SU-DHL-6 (cell line): ENCODE measurements at regions not wholly inside any gene's neighbourhood (a gene's known extent, or its start where the extent isn't known, plus 50 kb on each side); places are given as distances from the start of the nearest gene placed in this dataset.

Source experiments
- CTCF ChIP-seq: fragments of 200-600 bp; sonication (generic); IDR thresholded peaks from one replicate; pipeline ENCODE4 v1.5.1; 2017; ENCODE audit warnings: antibody characterized with exemption, mild to moderate bottlenecking, low read length, moderate library complexity; ENCODE audit not compliant: insufficient read depth, poor library complexity, severe bottlenecking
- EZH2phosphoT487 ChIP-seq: fragments of 200-600 bp; sonication (generic), shearing (Covaris generic); conservative IDR thresholded peaks from 2 replicates; pipeline ENCODE4 v1.6.1; 2018; ENCODE audit warnings: mild to moderate bottlenecking, antibody characterized with exemption, low read length, moderate library complexity, mixed read lengths

DNA sequence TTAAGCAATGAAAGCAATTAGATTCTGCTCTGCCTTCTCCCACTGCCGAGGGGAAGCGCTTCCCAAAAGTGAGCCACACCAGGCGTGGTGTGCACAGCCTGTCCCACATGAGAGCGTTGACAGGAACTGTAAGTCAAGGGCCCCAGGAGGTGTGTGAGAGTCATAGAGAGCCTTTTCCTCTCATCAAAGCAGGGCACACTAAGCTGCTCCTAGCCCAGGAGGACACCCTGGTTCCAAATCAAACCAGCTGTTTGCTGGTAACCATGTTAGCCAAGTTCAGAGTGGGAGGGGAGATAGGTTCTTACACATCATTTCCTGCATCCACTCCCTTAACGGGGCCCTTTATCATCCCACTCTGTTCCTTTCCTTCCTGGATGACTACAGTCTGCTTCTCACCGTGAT is 98.3 kb downstream of the SPTSSA start:
- TF ChIP-seq CTCF = no peak
- no peak for TF ChIP-seq EZH2phosphoT487
